IMR-90 (cell line): ENCODE measurements at regions not wholly inside any gene's neighbourhood (a gene's known extent, or its start where the extent isn't known, plus 50 kb on each side); places are given as distances from the start of the nearest gene placed in this dataset.

Experiments used
- ATAC-seq: fragments of 200-7000 bp; cut with Tn5 transposase; 2 replicates; pipeline ENCODE4 v1.9.1; 2020; ENCODE audit warnings: low read depth, mild to moderate bottlenecking, moderate library complexity
- BruUV-seq: library from RNA; stranded (reverse); fragments of 400-500 nt; replicated peaks from 2 replicates; lab custom pipeline; 2021; lab: Mats Ljungman, UMichigan
- CTCF ChIA-PET: fragments of 300-600 bp; formaldehyde crosslinking; extraction: SDS; loops from one replicate; lab custom pipeline; 2021; ENCODE audit warnings: antibody characterized with exemption; lab: Yijun Ruan, JAX
- POLR2A ChIA-PET: fragments of 300-600 bp; sonication (Branson Sonifier 250); formaldehyde crosslinking; loops from one replicate; lab custom pipeline; 2022; ENCODE audit warnings: antibody characterized with exemption; ENCODE audit not compliant: unreplicated experiment; lab: Charles Lee
- DNase-seq: peaks from one replicate; pipeline ENCODE4 v3.0.0; 2013
- H2AFZ ChIP-seq: replicated peaks from 2 replicates; pipeline ENCODE3; 2013; ENCODE audit warnings: low read length, mild to moderate bottlenecking; ENCODE audit not compliant: poor library complexity
- H2AK5ac ChIP-seq: 2 replicates; pipeline ENCODE4 v1.6.1; 2013; ENCODE audit warnings: low read depth, low read length, inconsistent platforms
- H2AK9ac ChIP-seq: replicated peaks from 2 replicates; pipeline ENCODE3; 2013; ENCODE audit warnings: mild to moderate bottlenecking, low read depth, low read length, moderate library complexity; ENCODE audit not compliant: poor library complexity
- H2BK120ac ChIP-seq: 2 replicates; pipeline ENCODE4 v1.6.1; 2013; ENCODE audit warnings: low read depth, low read length, inconsistent platforms
- H2BK15ac ChIP-seq: 3 replicates; pipeline ENCODE4 v1.6.1; 2013; ENCODE audit warnings: low read depth, low read length, inconsistent platforms
- H2BK20ac ChIP-seq: 2 replicates; pipeline ENCODE4 v1.6.1; 2013; ENCODE audit warnings: low read depth, mild to moderate bottlenecking, inconsistent platforms, low read length, moderate library complexity
- H2BK5ac ChIP-seq: 2 replicates; pipeline ENCODE4 v1.6.1; 2013; ENCODE audit warnings: mild to moderate bottlenecking, low read depth, low read length, inconsistent platforms; ENCODE audit not compliant: poor library complexity, severe bottlenecking
- H3K14ac ChIP-seq: replicated peaks from 2 replicates; pipeline ENCODE4 v1.6.1; 2013; ENCODE audit warnings: low read depth, low read length, inconsistent platforms
- H3K18ac ChIP-seq: 2 replicates; pipeline ENCODE4 v1.6.1; 2013; ENCODE audit warnings: low read depth, low read length, control low read depth
- H3K23ac ChIP-seq: 2 replicates; pipeline ENCODE4 v1.6.1; 2013; ENCODE audit warnings: low read depth, low read length, inconsistent platforms
- H3K27ac ChIP-seq: 2 replicates; pipeline ENCODE4 v1.5.1; 2013; ENCODE audit warnings: mild to moderate bottlenecking, control low read depth, low read length; ENCODE audit not compliant: insufficient read depth
- H3K27me3 ChIP-seq: 2 replicates; pipeline ENCODE4 v1.6.1; 2013; ENCODE audit warnings: low read length; ENCODE audit not compliant: control insufficient read depth, insufficient read depth
- H3K36me3 ChIP-seq: 2 replicates; pipeline ENCODE4 v1.6.1; 2013; ENCODE audit warnings: low read length, mixed read lengths; ENCODE audit not compliant: control insufficient read depth, insufficient read depth
- H3K4ac ChIP-seq: 2 replicates; pipeline ENCODE4 v1.6.1; 2013; ENCODE audit warnings: low read depth, low read length, inconsistent platforms
- H3K4me1 ChIP-seq: 2 replicates; pipeline ENCODE4 v1.6.1; 2013; ENCODE audit warnings: low read length, mixed read lengths; ENCODE audit not compliant: control insufficient read depth, insufficient read depth
- H3K4me2 ChIP-seq: 2 replicates; pipeline ENCODE4 v1.6.1; 2013; ENCODE audit warnings: low read depth, mild to moderate bottlenecking, control low read depth, low read length, moderate library complexity
- H3K4me3 ChIP-seq: 2 replicates; pipeline ENCODE4 v1.5.1; 2013; ENCODE audit warnings: low read depth, mild to moderate bottlenecking, control low read depth, low read length, moderate library complexity; ENCODE audit not compliant: insufficient read depth
- H3K56ac ChIP-seq: 2 replicates; pipeline ENCODE4 v1.6.1; 2013; ENCODE audit warnings: low read length, inconsistent platforms; ENCODE audit not compliant: insufficient read depth; ENCODE audit errors: extremely low read depth
- H3K79me1 ChIP-seq, 2 experiments: 2 replicates each; pipeline ENCODE4 v1.6.1; 2013; ENCODE audit warnings: low read length in 2 of 2, inconsistent platforms in 1 of 2, low read depth in 1 of 2
- H3K9ac ChIP-seq: 2 replicates; pipeline ENCODE4 v1.6.1; 2013; ENCODE audit warnings: low read depth, low read length, control low read depth
- H3K9me1 ChIP-seq: 2 replicates; pipeline ENCODE4 v1.6.1; 2013; ENCODE audit warnings: low read length, inconsistent platforms; ENCODE audit not compliant: insufficient read depth
- H3K9me3 ChIP-seq: 2 replicates; pipeline ENCODE4 v1.6.1; 2013; ENCODE audit warnings: low read length; ENCODE audit not compliant: control insufficient read depth, insufficient read depth
- H4K20me1 ChIP-seq: 2 replicates; pipeline ENCODE4 v1.6.1; 2013; ENCODE audit warnings: low read length, inconsistent platforms; ENCODE audit not compliant: insufficient read depth
- H4K5ac ChIP-seq: 2 replicates; pipeline ENCODE4 v1.6.1; 2013; ENCODE audit warnings: mild to moderate bottlenecking, low read depth, low read length, control low read depth
- H4K8ac ChIP-seq, 2 experiments: 2 replicates each; pipeline ENCODE4 v1.6.1; 2013; ENCODE audit warnings: low read depth in 2 of 2, low read length in 2 of 2, control low read depth in 1 of 2, inconsistent platforms in 1 of 2
- H4K91ac ChIP-seq: 2 replicates; pipeline ENCODE4 v1.6.1; 2013; ENCODE audit warnings: low read depth, low read length, inconsistent platforms; ENCODE audit not compliant: insufficient read depth
- BHLHE40 ChIP-seq: fragments of 150-350 bp; IDR thresholded peaks from 2 replicates; pipeline ENCODE4 v1.6.1; 2016; ENCODE audit warnings: mild to moderate bottlenecking, low read depth, low read length
- CEBPB ChIP-seq: IDR thresholded peaks from 2 replicates; pipeline ENCODE4 v1.6.1; 2012; ENCODE audit warnings: low read depth, low read length, improper control_type of control experiment
- CHD1 ChIP-seq: IDR thresholded peaks from 2 replicates; pipeline ENCODE4 v1.6.1; 2012; ENCODE audit warnings: low read depth, low read length, improper control_type of control experiment
- FOS ChIP-seq: fragments of 150-350 bp; IDR thresholded peaks from 2 replicates; pipeline ENCODE4 v1.6.1; 2016; ENCODE audit warnings: low read depth, low read length
- MAFK ChIP-seq: IDR thresholded peaks from 2 replicates; pipeline ENCODE4 v1.6.1; 2012; ENCODE audit warnings: low read depth, low read length, improper control_type of control experiment
- MAZ ChIP-seq: IDR thresholded peaks from 2 replicates; pipeline ENCODE4 v1.6.1; 2012; ENCODE audit warnings: low read depth, mild to moderate bottlenecking, low read length, improper control_type of control experiment, moderate library complexity, borderline replicate concordance
- MXI1 ChIP-seq: IDR thresholded peaks from 2 replicates; pipeline ENCODE4 v1.6.1; 2012; ENCODE audit warnings: low read depth, mild to moderate bottlenecking, low read length, moderate library complexity, borderline replicate concordance
- NFE2L2 ChIP-seq: fragments of 150-350 bp; IDR thresholded peaks from 2 replicates; pipeline ENCODE4 v1.6.1; 2016; ENCODE audit warnings: low read depth, mild to moderate bottlenecking, low read length
- POLR2A ChIP-seq: IDR thresholded peaks from 2 replicates; pipeline ENCODE4 v1.6.1; 2012; ENCODE audit warnings: mild to moderate bottlenecking, low read depth, low read length
- RAD21 ChIP-seq: IDR thresholded peaks from 2 replicates; pipeline ENCODE4 v1.6.1; 2012; ENCODE audit warnings: low read length, improper control_type of control experiment
- RCOR1 ChIP-seq: IDR thresholded peaks from 2 replicates; pipeline ENCODE4 v1.6.1; 2012; ENCODE audit warnings: mild to moderate bottlenecking, low read length, improper control_type of control experiment; ENCODE audit not compliant: insufficient replicate concordance
- RFX5 ChIP-seq: IDR thresholded peaks from 2 replicates; pipeline ENCODE4 v1.8.0; 2012; ENCODE audit warnings: low read depth, mild to moderate bottlenecking, low read length, moderate library complexity
- SMC3 ChIP-seq: fragments of 150-350 bp; IDR thresholded peaks from 2 replicates; pipeline ENCODE4 v1.6.1; 2016; ENCODE audit warnings: low read depth, mild to moderate bottlenecking, antibody characterized with exemption, low read length, moderate library complexity
- WGBS, 2 experiments: methylation state at CpG; one replicate each; pipeline versions ENCODE4 v1.1.5 to v1.1.7; 2013; ENCODE audit warnings: missing lambda C conversion rate in 2 of 2; ENCODE audit not compliant: insufficient read length in 1 of 2; ENCODE audit errors: extremely low coverage in 2 of 2; 5-methylcytosine and 5-hydroxymethylcytosine counted together
- dilution Hi-C: fragments of 300-500 bp; cut with HindIII; formaldehyde crosslinking; loops from one replicate; pipeline ENCODE4 v1.14.3; 2018; ENCODE audit warnings: low sequenced_read_pairs; ENCODE audit not compliant: unreplicated experiment
- in situ Hi-C: fragments of 300-500 bp; cut with MboI; formaldehyde crosslinking; loops from 3 replicates; pipeline ENCODE4 v1.14.3; 2019; ENCODE audit warnings: low sequenced_read_pairs, inconsistent platforms, mixed read lengths
- intact Hi-C: fragments of 100-400 bp; cut with micrococcal nuclease; formaldehyde crosslinking; loops from 2 replicates; pipeline ENCODE4 v1.10.0; 2022
- TF ChIP-seq, protein P1 (sequence below): fragments of 150-350 bp; IDR thresholded peaks from 2 replicates; pipeline ENCODE4 v1.6.1; 2016; ENCODE audit warnings: low read depth, mild to moderate bottlenecking, low read length, moderate library complexity, borderline replicate concordance
- TF ChIP-seq, protein P2 (sequence below): fragments of 150-350 bp; IDR thresholded peaks from 2 replicates; pipeline ENCODE4 v1.6.1; 2017; ENCODE audit warnings: mild to moderate bottlenecking, antibody characterized with exemption, low read length, low read depth
- TF ChIP-seq, protein P3 (sequence below): conservative IDR thresholded peaks from 2 replicates; pipeline ENCODE4 v1.5.1; 2012; ENCODE audit warnings: mild to moderate bottlenecking, low read depth, low read length, improper control_type of control experiment

DNA sequence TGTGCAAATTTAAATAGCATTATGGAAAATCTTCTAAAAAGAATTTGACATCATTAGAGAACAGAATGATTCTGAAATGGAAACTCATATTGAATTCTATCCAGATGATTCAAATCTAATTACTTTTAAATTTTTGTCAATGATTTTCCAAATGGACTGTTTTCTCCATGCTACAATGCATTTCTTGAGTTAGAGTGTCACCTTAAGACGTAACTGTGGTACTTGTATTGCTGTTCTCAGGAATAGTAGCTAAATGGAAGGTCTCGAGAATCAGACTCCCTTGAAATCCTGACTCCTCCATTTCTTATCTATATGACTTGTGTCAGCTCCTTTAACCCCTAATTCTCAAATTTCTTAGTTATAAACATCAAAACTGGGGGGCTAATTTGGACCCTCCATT is 102.3 kb downstream of the P2RY1 start:
- Histone ChIP-seq H3K27me3 (no peaks in the 10 kb centered on the region), H3K4me3 (no peak overlapping the region), H2BK15ac (no peak overlapping the region), H3K9me1 (no peaks in the 10 kb centered on the region), H4K91ac (no peak overlapping the region), H3K18ac (no peak overlapping the region), H3K23ac (no peak overlapping the region), H3K56ac (no peak overlapping the region), H2AK9ac (no peak overlapping the region), H3K4ac (no peak overlapping the region), H2AFZ (no peak overlapping the region), H4K8ac (no peak overlapping the region), H4K20me1 (no peaks in the 10 kb centered on the region), H2BK20ac (no peak overlapping the region), H3K79me1 (no peaks in the 10 kb centered on the region), H2AK5ac (no peak overlapping the region), H3K27ac (no peak overlapping the region), H3K9me3 (no peaks in the 10 kb centered on the region), H3K36me3 (no peaks in the 10 kb centered on the region), H3K4me2 (no peak overlapping the region), H3K4me1 (no peaks in the 10 kb centered on the region), H2BK120ac (no peak overlapping the region), H4K5ac (no peak overlapping the region), H3K9ac (no peak overlapping the region), H3K14ac (no peak overlapping the region), H2BK5ac (no peak overlapping the region)
- BruUV-seq, result no TSS peak
- dilution Hi-C loops (no loop called here), intact Hi-C loops (no loop called here), in situ Hi-C loops (no loop called here)
- DNase-seq (no peak), ATAC-seq (no peak)
- POLR2A ChIA-PET, result no interaction called here
- no CpG with 5 or more reads among the region's 2 CpGs for WGBS, 2 experiments
- CTCF ChIA-PET, result no interaction called here
- TF ChIP-seq, protein P1, sequence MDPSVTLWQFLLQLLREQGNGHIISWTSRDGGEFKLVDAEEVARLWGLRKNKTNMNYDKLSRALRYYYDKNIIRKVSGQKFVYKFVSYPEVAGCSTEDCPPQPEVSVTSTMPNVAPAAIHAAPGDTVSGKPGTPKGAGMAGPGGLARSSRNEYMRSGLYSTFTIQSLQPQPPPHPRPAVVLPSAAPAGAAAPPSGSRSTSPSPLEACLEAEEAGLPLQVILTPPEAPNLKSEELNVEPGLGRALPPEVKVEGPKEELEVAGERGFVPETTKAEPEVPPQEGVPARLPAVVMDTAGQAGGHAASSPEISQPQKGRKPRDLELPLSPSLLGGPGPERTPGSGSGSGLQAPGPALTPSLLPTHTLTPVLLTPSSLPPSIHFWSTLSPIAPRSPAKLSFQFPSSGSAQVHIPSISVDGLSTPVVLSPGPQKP, result no peak
- TF ChIP-seq MXI1 (no peak), CEBPB (no peak), POLR2A (no peak), RAD21 (no peak), RFX5 (no peak), FOS (no peak), MAZ (no peak), SMC3 (no peak), BHLHE40 (no peak), MAFK (no peak), NFE2L2 (no peak), RCOR1 (no peak), CHD1 (no peak)
- TF ChIP-seq, protein P2, sequence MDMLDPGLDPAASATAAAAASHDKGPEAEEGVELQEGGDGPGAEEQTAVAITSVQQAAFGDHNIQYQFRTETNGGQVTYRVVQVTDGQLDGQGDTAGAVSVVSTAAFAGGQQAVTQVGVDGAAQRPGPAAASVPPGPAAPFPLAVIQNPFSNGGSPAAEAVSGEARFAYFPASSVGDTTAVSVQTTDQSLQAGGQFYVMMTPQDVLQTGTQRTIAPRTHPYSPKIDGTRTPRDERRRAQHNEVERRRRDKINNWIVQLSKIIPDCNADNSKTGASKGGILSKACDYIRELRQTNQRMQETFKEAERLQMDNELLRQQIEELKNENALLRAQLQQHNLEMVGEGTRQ, result no peak
- TF ChIP-seq, protein P3, sequence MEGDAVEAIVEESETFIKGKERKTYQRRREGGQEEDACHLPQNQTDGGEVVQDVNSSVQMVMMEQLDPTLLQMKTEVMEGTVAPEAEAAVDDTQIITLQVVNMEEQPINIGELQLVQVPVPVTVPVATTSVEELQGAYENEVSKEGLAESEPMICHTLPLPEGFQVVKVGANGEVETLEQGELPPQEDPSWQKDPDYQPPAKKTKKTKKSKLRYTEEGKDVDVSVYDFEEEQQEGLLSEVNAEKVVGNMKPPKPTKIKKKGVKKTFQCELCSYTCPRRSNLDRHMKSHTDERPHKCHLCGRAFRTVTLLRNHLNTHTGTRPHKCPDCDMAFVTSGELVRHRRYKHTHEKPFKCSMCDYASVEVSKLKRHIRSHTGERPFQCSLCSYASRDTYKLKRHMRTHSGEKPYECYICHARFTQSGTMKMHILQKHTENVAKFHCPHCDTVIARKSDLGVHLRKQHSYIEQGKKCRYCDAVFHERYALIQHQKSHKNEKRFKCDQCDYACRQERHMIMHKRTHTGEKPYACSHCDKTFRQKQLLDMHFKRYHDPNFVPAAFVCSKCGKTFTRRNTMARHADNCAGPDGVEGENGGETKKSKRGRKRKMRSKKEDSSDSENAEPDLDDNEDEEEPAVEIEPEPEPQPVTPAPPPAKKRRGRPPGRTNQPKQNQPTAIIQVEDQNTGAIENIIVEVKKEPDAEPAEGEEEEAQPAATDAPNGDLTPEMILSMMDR, result no peak
